Body of pancreas (tissue), 4 donors: ENCODE measurements at regions not wholly inside any gene's neighbourhood (a gene's known extent, or its start where the extent isn't known, plus 50 kb on each side); places are given as distances from the start of the nearest gene placed in this dataset.

ENCODE experiments used
- ATAC-seq: fragments of 150-250 bp; one replicate; pipeline ENCODE4 v1.9.1; 2016
- DNase-seq, 4 donors: peaks; one replicate each; pipeline ENCODE4 v3.0.0-alpha.2; 2019
- H3K27ac ChIP-seq, 4 donors: fragments of 200-600 bp; sonication (generic); 1 replicate in 3 of 4; 2 replicates in 1 of 4; pipeline versions ENCODE4 v1.5.1 to v1.6.1; 2016 to 2019; ENCODE audit warnings: mild to moderate bottlenecking in 1 of 4, mixed read lengths in 1 of 4, moderate library complexity in 1 of 4
- H3K27me3 ChIP-seq, 2 donors: fragments of 200-600 bp; sonication (generic); one replicate each; pipeline ENCODE4 v1.6.0; 2016; ENCODE audit warnings: mild to moderate bottlenecking in 1 of 2
- H3K36me3 ChIP-seq, 2 donors: fragments of 200-600 bp; sonication (generic); replicated peaks in 1 of 2; 2 replicates each; pipeline ENCODE4 v1.5.1; 2016; ENCODE audit warnings: low read depth in 2 of 2; ENCODE audit not compliant: insufficient read depth in 1 of 2
- H3K4me1 ChIP-seq: fragments of 200-600 bp; sonication (generic); one replicate; pipeline ENCODE4 v1.6.0; 2016
- H3K4me3 ChIP-seq, 2 donors: fragments of 200-600 bp; sonication (generic); 1 replicate in 1 of 2; 2 replicates in 1 of 2; pipeline ENCODE4 v1.5.1; 2016 to 2019
- H3K9me3 ChIP-seq, 3 donors: fragments of 200-600 bp; sonication (generic); 1 replicate in 2 of 3; 2 replicates in 1 of 3; pipeline ENCODE4 v1.5.1; 2016
- CTCF ChIP-seq, 7 experiments: fragments of 450-650 bp in 4 of 7; fragments of 200-600 bp in 3 of 7; sonication (generic) in 3 of 7; IDR thresholded peaks; one replicate each; pipeline ENCODE4 v1.5.1; 2016 to 2019; ENCODE audit warnings: antibody characterized with exemption in 7 of 7
- POLR2A ChIP-seq, 3 donors: fragments of 450-650 bp; IDR thresholded peaks; one replicate each; pipeline ENCODE4 v1.6.1; 2016; ENCODE audit warnings: antibody characterized with exemption in 3 of 3, mild to moderate bottlenecking in 2 of 3
- WGBS, 2 donors: methylation state at CpG; one replicate each; pipeline ENCODE4 v1.1.5; 2017; 5-methylcytosine and 5-hydroxymethylcytosine counted together
- intact Hi-C: fragments of 100-400 bp; cut with DNase I; formaldehyde crosslinking; loops from one replicate; pipeline ENCODE4 v1.15.1; 2023

GRCh38 chr3:132159145-132159544 is 124.3 kb upstream of the CPNE4 start:
- Histone ChIP-seq H3K27ac (no peak overlapping the region), H3K9me3 (no peaks in the 10 kb centered on the region), H3K36me3 (no peaks in the 10 kb centered on the region), H3K4me3 (no peak overlapping the region), H3K27me3 (no peaks in the 10 kb centered on the region), H3K4me1 (no peaks in the 10 kb centered on the region)
- WGBS, 2 donors = 58 to 75% methylated on average over 2 of the region's 2 CpGs
- no peak for ATAC-seq
- DNase-seq = no peak
- TF ChIP-seq CTCF (IDR thresholded peaks at IDR 0.05) (no peak), POLR2A (IDR thresholded peaks at IDR 0.05) (no peak)
- intact Hi-C loops = no loop called here

GRCh38 chr3:132160198-132160597 is 125.4 kb upstream of the CPNE4 start:
- Histone ChIP-seq H3K9me3 (no peaks in the 10 kb centered on the region), H3K36me3 (no peaks in the 10 kb centered on the region), H3K27ac (no peak overlapping the region), H3K4me3 (no peak overlapping the region), H3K27me3 (no peaks in the 10 kb centered on the region), H3K4me1 (no peaks in the 10 kb centered on the region)
- ATAC-seq = no peak
- 56% methylated on average over 1 of the region's 1 CpG for WGBS, 2 donors
- intact Hi-C loops = no loop called here
- TF ChIP-seq POLR2A (IDR thresholded peaks at IDR 0.05) (no peak), CTCF (IDR thresholded peaks at IDR 0.05) (no peak)
- no peak for DNase-seq

GRCh38 chr3:132161608-132162007 is 126.8 kb upstream of the CPNE4 start:
- no peak for TF ChIP-seq POLR2A (IDR thresholded peaks at IDR 0.05)
- TF ChIP-seq CTCF (IDR thresholded peaks at IDR 0.05) = no peak
- Histone ChIP-seq H3K27ac (no peak overlapping the region), H3K36me3 (no peaks in the 10 kb centered on the region), H3K4me3 (no peak overlapping the region), H3K4me1 (no peaks in the 10 kb centered on the region), H3K27me3 (no peaks in the 10 kb centered on the region), H3K9me3 (no peaks in the 10 kb centered on the region)
- ATAC-seq (no peak), DNase-seq (no peak)
- WGBS, 2 donors = 69 to 78% methylated on average over 1 of the region's 1 CpG
- intact Hi-C loops = no loop called here

- no peaks in the 10 kb centered on the region for H3K27me3 ChIP-seq
- TF ChIP-seq POLR2A (IDR thresholded peaks at IDR 0.05) (no peak), CTCF (IDR thresholded peaks at IDR 0.05) (no peak)
- intact Hi-C loops = no loop called here
- no peak overlapping the region for H3K4me3 ChIP-seq
- ATAC-seq (no peak), DNase-seq (peak in 2 of 4 donors; percentile 10 to 15)
- no peaks in the 10 kb centered on the region for H3K9me3 ChIP-seq
- no peaks in the 10 kb centered on the region for H3K36me3 ChIP-seq
- no peak overlapping the region for H3K27ac ChIP-seq
- 25 to 27% methylated on average over 1 of the region's 1 CpG for WGBS, 2 donors
- H3K4me1 ChIP-seq = no peaks in the 10 kb centered on the region
Measured at GRCh38 chr3:132164469-132165092, 129.8 kb upstream of the CPNE4 start.

- Histone ChIP-seq H3K4me1 (no peaks in the 10 kb centered on the region), H3K4me3 (no peak overlapping the region), H3K27me3 (no peaks in the 10 kb centered on the region), H3K27ac (no peak overlapping the region), H3K9me3 (no peaks in the 10 kb centered on the region), H3K36me3 (no peaks in the 10 kb centered on the region)
- no peak for ATAC-seq
- intact Hi-C loops = no loop called here
- 52 to 59% methylated on average over 5 of the region's 5 CpGs for WGBS, 2 donors
- no peak for TF ChIP-seq CTCF (IDR thresholded peaks at IDR 0.05)
- DNase-seq = no peak
Measured at GRCh38 chr3:132167870-132168269, 133.1 kb upstream of the CPNE4 start.
